ENCODE measurements at regions not wholly inside any gene's neighbourhood (a gene's known extent, or its start where the extent isn't known, plus 50 kb on each side); places are given as distances from the start of the nearest gene placed in this dataset.
A peak's percentile ranks its signal among the peaks of the same experiment; 100 is the strongest.

DNA sequence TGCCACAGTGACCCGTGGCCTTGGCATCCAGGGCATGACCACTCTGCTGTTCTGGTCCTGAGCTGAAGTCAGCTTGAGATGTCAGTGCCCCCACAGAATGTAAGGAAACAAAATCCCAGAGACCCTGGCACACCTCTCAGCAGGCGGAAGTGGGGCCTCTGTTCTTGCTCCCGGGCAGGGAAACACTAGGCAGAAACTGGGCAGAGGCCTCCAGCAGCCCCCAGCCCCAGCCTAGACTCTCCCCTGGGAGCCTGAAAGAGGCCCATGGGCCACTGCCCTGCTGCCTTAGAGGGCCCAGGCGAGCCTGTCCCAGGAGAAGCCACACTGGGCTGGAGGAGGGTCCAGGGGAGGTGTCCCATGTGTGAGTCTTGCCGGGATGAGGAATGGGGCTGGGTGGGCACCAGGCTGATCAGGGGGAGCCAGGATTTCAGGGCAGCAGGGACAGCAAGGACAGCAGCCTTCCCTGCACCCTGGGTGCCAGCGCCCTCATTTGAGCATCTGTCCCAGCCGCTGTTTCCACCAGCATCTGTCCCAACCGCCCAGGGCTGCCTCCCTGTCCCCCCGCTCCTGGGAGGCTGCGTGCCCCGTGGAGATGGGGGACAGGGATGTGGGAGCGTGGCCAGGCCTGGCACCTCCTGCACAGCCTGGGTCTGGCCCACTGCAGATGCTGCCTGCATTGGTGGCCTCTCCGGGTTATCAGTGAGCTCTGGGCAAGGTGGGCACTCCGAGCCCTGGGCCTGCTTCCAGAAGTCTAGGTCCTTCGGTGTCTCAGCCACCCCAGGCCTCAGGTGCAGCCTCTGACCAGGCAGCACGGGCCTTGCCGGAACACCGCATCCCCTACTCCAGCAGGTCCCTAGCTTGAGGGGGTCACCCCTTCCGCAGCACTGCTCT is 1072.4 kb downstream of the BRD1 start:
- DNase-seq (ENCODE audit: low read depth) (no peak), FAIRE-seq (no peak)
- TF ChIP-seq, protein P1, sequence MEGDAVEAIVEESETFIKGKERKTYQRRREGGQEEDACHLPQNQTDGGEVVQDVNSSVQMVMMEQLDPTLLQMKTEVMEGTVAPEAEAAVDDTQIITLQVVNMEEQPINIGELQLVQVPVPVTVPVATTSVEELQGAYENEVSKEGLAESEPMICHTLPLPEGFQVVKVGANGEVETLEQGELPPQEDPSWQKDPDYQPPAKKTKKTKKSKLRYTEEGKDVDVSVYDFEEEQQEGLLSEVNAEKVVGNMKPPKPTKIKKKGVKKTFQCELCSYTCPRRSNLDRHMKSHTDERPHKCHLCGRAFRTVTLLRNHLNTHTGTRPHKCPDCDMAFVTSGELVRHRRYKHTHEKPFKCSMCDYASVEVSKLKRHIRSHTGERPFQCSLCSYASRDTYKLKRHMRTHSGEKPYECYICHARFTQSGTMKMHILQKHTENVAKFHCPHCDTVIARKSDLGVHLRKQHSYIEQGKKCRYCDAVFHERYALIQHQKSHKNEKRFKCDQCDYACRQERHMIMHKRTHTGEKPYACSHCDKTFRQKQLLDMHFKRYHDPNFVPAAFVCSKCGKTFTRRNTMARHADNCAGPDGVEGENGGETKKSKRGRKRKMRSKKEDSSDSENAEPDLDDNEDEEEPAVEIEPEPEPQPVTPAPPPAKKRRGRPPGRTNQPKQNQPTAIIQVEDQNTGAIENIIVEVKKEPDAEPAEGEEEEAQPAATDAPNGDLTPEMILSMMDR (IDR thresholded peaks at IDR 0.05; ENCODE audit: insufficient read depth, low read length, severe bottlenecking): no peak
- H3K4me3 ChIP-seq (ENCODE audit: low read depth, low read length): no peak overlapping the region
- no peaks in the 10 kb centered on the region for H3K27me3 ChIP-seq (ENCODE audit: control insufficient read depth, insufficient read depth, low read length)
- H3K36me3 ChIP-seq (ENCODE audit: control insufficient read depth, insufficient read depth, low read length): no peaks in the 10 kb centered on the region

DNA sequence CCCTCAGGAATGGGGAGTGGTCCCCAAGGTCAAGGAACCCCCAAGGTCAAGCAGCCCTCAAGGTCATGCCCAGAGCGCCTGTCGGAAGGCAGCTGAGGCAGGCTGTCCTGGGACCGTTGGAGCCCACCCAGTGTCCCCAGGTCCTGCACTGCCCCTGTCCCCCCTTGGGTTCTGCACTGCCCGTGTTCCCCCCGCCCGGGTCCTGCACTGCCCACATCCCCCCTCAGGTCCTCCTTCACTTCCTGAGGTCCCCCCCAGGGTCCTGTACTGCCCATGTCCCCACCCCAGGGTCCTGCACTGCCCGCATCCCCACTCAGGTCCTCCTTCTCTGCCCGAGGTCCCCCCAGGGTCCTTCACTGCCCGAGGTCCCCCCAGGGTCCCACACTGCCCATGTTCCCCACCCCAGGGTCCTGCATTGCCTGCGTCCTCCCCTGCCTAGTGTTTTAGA is 1073.0 kb downstream of the BRD1 start:
- TF ChIP-seq, protein P1 (IDR thresholded peaks at IDR 0.05; ENCODE audit: insufficient read depth, low read length, severe bottlenecking): no peak
- no peaks in the 10 kb centered on the region for H3K36me3 ChIP-seq (ENCODE audit: control insufficient read depth, insufficient read depth, low read length)
- DNase-seq (ENCODE audit: low read depth): no peak
- H3K27me3 ChIP-seq (ENCODE audit: control insufficient read depth, insufficient read depth, low read length): no peaks in the 10 kb centered on the region
- FAIRE-seq: no peak
- H3K4me3 ChIP-seq (ENCODE audit: low read depth, low read length): no peak overlapping the region

GRCh38 chr22:48753752-48754517 is 1073.7 kb downstream of the BRD1 start:
- TF ChIP-seq, protein P1 (IDR thresholded peaks at IDR 0.05; ENCODE audit: insufficient read depth, low read length, severe bottlenecking): no peak
- peak; percentile 66 for FAIRE-seq
- no peaks in the 10 kb centered on the region for H3K36me3 ChIP-seq (ENCODE audit: control insufficient read depth, insufficient read depth, low read length)
- DNase-seq (ENCODE audit: low read depth): no peak
- H3K27me3 ChIP-seq (ENCODE audit: control insufficient read depth, insufficient read depth, low read length): no peaks in the 10 kb centered on the region
- H3K4me3 ChIP-seq (ENCODE audit: low read depth, low read length): no peak overlapping the region

GRCh38 chr22:48753381-48753730 is 1074.3 kb downstream of the BRD1 start:
- TF ChIP-seq, protein P1 (IDR thresholded peaks at IDR 0.05; ENCODE audit: insufficient read depth, low read length, severe bottlenecking): no peak
- Histone ChIP-seq H3K4me3 (ENCODE audit: low read depth, low read length) (no peak overlapping the region), H3K27me3 (ENCODE audit: control insufficient read depth, insufficient read depth, low read length) (no peaks in the 10 kb centered on the region), H3K36me3 (ENCODE audit: control insufficient read depth, insufficient read depth, low read length) (no peaks in the 10 kb centered on the region)
- DNase-seq (ENCODE audit: low read depth) (no peak), FAIRE-seq (no peak)

DNA sequence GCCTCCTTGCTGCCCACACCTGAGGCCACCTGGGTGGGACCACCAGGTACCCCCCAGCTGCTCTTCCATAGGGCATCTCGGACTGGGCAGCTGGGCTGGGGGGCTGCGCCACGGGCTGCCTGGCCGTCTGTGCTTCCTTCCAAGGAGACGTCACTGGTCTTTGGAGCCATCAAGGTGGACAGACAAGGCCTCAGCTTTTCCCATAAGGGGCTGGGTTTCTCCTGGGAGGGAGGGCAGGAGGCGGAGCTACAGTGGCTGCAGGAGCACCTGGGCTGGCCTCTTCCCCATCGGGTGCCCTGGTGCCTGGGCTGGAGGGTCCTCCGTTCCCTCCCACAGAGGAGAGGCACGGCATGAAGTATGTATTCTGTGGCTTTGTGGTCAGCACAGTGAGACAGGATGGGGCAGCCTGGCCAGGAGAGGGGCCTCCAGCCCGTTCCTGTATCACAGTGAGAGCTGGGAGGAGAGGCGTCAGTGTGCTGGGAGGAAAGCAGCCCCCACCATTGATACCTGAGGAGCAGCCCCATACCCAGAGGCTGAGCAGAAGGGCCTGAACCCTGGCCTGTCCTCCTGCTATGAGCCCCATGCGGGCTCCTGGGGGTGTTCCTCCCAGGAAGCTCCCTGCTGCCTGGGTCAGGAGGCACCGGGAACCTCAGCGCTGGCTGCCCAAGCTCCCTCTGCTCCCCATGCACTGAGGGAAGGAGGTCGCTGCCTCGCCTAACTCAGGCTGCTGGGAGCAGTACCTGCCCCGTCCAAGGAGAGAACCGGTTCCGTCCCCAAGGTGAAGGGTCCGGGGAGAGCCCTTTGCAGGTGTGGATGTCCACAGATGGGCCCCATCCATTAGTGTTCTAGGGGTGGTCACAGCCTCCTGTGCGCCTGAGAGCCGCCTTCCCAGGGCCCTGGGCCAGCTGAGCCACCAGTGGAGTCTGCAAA is 1075.0 kb downstream of the BRD1 start:
- H3K36me3 ChIP-seq (ENCODE audit: control insufficient read depth, insufficient read depth, low read length): no peaks in the 10 kb centered on the region
- no peaks in the 10 kb centered on the region for H3K27me3 ChIP-seq (ENCODE audit: control insufficient read depth, insufficient read depth, low read length)
- TF ChIP-seq, protein P1 (IDR thresholded peaks at IDR 0.05; ENCODE audit: insufficient read depth, low read length, severe bottlenecking): no peak
- no peak overlapping the region for H3K4me3 ChIP-seq (ENCODE audit: low read depth, low read length)
- FAIRE-seq (no peak), DNase-seq (ENCODE audit: low read depth) (no peak)

All from bronchial epithelial cell (primary cell).